Body of pancreas (tissue), 4 donors: ENCODE measurements at regions not wholly inside any gene's neighbourhood (a gene's known extent, or its start where the extent isn't known, plus 50 kb on each side); places are given as distances from the start of the nearest gene placed in this dataset.

ENCODE experiments used
- POLR2A ChIP-seq, 3 donors: fragments of 450-650 bp; IDR thresholded peaks; one replicate each; pipeline ENCODE4 v1.6.1; 2016; ENCODE audit warnings: antibody characterized with exemption in 3 of 3, mild to moderate bottlenecking in 2 of 3
- TF ChIP-seq, protein P1 (sequence below), 7 experiments: fragments of 450-650 bp in 4 of 7; fragments of 200-600 bp in 3 of 7; sonication (generic) in 3 of 7; IDR thresholded peaks; one replicate each; pipeline ENCODE4 v1.5.1; 2016 to 2019; ENCODE audit warnings: antibody characterized with exemption in 7 of 7

DNA sequence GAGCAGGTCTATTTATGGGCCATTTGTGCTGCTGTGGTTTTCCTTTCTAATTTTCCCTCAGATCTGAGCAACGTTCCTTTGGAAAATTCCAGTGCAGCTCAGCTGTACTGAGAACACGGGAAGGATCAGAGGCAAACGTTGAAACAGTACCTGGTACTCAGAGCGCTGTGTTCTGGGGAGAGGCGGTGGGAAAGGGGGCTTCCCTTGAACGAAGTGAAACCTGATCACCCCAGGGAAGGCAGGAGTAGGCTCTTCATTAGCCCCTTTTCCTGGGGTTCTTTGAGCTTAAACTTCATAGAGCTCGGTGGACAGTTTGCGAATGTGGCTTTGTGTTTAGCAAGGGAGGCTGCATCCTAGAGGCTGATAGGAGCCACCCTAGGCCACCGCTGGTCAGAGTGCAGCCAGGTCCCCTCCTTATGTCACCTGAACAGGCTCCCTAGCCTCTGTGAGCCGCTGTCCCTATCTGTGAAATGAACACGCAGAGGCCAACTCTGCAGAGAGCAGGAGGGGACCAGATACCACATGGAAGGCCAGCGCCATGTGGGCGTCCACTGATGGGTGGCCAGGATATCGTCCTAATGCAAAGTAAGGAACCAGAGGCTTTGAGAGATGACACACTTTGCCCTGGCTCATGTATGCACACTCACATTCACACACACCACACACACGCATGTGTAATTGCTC, 1464.8 kb downstream of the BRD1 start:
- TF ChIP-seq, protein P1, sequence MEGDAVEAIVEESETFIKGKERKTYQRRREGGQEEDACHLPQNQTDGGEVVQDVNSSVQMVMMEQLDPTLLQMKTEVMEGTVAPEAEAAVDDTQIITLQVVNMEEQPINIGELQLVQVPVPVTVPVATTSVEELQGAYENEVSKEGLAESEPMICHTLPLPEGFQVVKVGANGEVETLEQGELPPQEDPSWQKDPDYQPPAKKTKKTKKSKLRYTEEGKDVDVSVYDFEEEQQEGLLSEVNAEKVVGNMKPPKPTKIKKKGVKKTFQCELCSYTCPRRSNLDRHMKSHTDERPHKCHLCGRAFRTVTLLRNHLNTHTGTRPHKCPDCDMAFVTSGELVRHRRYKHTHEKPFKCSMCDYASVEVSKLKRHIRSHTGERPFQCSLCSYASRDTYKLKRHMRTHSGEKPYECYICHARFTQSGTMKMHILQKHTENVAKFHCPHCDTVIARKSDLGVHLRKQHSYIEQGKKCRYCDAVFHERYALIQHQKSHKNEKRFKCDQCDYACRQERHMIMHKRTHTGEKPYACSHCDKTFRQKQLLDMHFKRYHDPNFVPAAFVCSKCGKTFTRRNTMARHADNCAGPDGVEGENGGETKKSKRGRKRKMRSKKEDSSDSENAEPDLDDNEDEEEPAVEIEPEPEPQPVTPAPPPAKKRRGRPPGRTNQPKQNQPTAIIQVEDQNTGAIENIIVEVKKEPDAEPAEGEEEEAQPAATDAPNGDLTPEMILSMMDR (IDR thresholded peaks at IDR 0.05) = no peak
- no peak for TF ChIP-seq POLR2A (IDR thresholded peaks at IDR 0.05)
